Daoy (cell line): ENCODE measurements at regions not wholly inside any gene's neighbourhood (a gene's known extent, or its start where the extent isn't known, plus 50 kb on each side); places are given as distances from the start of the nearest gene placed in this dataset.
A peak's percentile ranks its signal among the peaks of the same experiment; 100 is the strongest.
"Not testable (repeated sequence)": the region's sequence is repeated elsewhere in the genome, so short reads cannot be mapped to it uniquely, and the experiment has no call there.

Experiments
- DNase-seq: peaks from one replicate; pipeline ENCODE4 v3.0.0-alpha.2; 2015; ENCODE audit warnings: low read depth

DNA sequence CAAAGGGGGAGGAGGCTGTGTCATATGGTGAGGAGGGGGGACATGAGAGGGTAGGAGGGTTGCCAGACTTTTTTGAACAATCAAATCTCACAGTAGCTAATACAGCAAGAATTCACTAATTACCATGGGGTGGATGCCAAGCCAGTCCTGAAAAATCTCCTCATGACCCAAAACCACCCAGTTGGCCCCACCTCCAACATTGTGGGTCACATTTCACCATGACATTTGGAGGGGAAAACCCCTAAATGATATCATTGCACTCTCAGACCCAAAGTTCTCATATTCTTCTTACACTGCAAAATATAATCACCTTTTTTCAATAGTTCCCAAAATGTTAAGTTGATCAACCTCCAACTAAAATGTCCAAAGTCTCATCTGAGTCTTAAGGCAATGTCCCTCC lies 666.3 kb downstream of the TMEM121 start:
- DNase-seq: peak; percentile 50

DNA sequence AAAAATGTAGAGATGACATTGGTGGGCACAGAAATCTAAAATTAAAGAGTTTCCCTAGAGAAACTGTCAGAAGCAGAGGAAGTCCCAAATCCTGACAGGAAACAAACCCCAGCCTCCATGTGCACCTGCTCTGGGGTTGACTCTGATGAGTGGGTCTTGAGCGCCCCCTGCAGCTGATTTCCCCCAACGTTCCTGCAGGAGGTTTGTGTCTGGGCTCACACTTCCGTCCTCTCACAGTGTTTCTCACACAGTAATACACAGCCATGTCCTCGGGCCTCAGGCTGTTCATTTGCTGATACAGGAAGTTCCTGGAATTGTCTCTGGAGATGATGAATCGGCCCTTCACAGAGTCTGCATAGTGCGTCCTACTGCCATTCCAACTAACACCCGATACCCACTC lies 670.1 kb downstream of the TMEM121 start:
- peak; percentile 80 for DNase-seq

DNA sequence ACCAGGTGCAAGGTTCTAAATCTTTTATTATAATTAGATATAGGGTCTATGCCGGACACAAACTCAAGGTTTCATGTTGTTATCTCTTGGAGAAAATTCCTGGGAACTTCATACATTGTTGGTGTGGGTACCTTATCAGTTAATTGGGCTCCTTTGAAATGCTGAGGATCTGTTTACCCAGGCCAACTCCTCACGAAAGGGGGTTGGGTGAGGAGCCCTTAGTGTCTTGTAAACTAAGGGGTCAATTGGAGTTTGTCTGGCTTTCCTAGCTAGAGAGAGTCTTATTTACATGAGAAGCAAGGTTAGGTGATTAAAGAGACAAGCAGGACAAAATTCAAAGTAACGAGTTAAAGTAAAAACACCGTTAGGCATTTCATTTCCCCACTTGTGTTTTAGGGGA lies 670.9 kb downstream of the TMEM121 start:
- not testable (repeated sequence) for DNase-seq

- DNase-seq: no peak
Measured at GRCh38 chr14:106199097-106199496, 672.7 kb downstream of the TMEM121 start.

GRCh38 chr14:106200541-106201315 lies 674.3 kb downstream of the TMEM121 start:
- DNase-seq: no peak

DNA sequence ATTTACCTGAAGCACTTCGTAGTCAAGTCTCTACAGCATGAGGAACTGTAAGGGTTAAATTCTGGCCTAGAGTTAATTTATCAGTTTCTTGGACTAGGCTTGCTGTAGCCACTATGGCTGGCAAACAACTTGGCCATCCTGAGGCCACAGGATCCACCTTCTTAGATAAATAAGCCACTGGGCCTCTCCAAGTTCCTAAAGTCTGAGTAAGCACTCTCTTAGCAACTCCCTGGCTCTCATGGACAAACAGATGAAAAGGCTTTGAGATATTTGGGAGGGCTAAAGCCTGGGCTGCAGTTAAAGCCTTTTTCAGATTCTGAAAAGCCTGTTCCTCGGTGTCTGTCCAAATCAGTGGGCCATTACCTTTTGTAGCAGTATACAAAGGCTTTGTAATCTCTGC lies 675.0 kb downstream of the TMEM121 start:
- DNase-seq: peak; percentile 84

DNA sequence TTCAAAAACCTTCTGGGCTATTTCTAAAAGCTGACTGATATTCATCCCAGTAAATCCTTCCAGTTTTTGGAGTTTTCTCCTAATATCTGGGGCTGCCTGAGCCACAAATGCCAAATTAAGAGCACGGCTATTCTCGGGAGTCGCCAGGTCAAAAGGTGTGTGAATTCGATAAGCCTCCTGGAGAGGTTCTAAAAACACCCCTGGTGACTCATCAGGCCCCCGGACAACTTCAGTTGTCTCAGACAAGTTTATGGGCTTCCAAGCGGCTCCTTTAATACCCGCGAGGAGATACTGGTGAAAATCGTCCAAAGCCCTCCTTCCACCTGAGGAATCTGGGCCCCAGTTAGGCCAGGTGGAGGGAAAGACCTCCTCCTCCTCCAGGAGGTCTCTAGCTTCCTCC lies 677.1 kb downstream of the TMEM121 start:
- DNase-seq: peak; percentile 54

DNA sequence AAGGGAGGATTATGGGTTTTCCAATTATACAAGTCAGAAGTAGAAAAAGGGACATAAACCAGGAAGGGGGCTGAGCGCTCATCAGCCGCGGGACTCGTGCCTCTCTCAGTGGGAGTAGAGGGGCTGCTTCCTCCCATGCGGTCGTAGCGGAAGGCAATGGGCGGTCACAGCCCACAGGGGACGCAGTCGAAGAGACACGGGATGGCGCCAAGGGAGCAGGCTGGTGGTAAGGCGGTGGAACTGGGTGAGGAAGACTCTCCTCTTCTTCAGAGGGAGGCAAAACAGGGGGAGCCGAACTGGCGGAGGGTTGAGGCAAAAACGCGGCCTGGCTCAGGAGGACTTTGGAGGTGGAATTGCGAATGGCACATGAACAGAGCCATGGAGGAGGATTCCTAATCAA lies 677.7 kb downstream of the TMEM121 start:
- peak; percentile 82 for DNase-seq

- peak; percentile 87 for DNase-seq
Measured at GRCh38 chr14:106207316-106207715, 680.9 kb downstream of the TMEM121 start.

DNA sequence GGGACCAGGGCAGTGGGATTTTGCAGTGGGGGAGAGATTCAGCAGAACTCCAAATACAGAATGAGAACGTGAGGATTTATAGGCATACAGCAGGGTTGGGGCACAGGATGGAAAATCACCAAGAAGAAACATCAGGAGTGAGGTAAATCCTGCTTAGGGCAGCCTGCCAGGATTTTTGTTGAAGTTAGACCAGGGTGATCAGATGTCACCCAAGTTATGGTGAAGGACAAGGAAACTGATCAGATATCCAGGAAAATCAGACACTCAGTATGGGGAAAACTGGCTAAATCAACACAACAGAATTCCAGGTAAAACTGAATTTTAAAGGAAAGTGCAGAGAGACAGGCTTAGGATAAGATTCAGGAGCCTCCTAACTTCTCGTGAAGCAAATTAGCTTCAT lies 682.4 kb downstream of the TMEM121 start:
- no peak for DNase-seq

DNA sequence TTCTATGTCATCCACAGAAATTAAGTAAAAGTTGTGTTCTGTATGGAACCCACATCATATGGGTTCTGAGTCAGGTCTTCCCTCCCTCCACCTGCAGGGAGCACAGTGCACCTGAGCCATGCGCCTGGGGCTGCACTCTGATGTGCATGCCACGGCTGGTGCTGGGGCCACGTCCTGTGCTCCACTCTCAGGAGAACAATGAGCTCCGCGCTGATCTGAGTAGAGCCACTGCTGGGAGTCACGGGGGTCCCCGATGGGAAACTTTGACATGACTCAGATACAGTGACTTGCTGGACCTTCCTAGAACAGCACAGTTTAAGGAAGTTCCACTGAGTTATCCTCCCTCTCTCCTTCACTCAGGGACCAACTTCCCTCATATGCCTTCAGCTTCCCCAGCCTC lies 683.4 kb downstream of the TMEM121 start:
- no peak for DNase-seq

DNA sequence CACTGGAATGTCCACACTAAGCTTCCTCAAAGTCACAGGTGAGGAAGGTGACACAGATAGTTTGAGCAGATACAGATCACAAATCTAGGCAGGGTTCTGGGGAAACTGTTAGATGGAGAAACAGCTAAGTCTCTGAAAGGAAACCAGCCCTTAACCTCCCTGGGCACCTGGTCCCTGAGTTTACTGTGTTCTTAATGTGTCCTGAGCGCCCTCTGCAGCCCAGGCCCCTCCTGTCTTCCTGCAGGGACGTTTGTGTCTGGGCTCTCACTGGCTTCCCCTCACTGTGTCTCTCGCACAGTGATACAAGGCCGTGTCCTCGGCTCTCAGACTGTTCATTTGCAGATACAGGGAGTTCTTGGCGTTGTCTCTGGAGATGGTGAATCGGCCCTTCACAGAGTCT lies 684.3 kb downstream of the TMEM121 start:
- peak; percentile 73 for DNase-seq

DNA sequence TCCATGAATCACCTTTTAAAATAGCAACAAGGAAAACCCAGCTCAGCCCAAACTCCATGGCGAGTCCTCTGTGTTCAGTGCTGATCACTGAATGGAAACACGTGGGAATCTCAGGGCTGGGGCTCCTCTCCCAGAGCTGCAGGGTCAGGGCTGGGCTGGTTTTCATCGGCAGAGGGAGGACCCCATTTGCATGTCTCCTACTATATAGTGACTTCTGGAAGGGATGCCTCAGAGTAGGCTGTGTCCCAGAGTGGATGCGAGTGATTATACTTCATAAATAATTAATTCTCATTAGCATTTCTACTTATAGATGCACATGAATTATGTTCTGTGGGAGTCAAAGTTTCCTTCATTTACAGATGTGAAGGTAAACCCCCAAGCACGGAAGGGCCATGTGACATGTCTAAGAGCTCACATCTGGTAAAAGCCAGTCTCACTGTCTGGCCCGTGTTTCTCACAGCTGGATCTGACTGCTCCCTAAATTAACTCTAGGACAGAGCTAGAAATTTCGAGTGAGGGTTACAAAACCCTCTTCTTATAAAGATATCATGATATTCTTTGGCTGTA lies 685.0 kb downstream of the TMEM121 start:
- no peak for DNase-seq

DNA sequence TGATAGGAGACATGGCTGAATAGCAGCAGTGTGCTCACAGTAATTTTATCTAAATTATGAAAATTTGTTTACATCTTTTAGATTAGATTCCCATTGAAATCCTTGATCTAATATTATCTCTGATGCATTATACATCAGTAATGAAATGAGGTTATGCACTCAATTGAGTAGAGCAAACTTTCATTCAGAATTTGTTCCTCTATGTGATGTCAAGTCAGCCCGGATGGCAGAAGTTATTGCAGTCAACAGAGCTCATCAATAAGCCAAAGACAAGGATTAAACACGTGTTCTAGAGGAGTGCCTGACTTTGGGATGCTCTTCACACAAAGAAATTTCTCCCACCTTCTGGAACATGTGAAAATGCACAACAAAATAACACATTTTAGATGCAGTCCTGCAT lies 688.8 kb downstream of the TMEM121 start:
- no peak for DNase-seq

- DNase-seq: no peak
Measured at GRCh38 chr14:106216679-106217078, 690.3 kb downstream of the TMEM121 start.

DNA sequence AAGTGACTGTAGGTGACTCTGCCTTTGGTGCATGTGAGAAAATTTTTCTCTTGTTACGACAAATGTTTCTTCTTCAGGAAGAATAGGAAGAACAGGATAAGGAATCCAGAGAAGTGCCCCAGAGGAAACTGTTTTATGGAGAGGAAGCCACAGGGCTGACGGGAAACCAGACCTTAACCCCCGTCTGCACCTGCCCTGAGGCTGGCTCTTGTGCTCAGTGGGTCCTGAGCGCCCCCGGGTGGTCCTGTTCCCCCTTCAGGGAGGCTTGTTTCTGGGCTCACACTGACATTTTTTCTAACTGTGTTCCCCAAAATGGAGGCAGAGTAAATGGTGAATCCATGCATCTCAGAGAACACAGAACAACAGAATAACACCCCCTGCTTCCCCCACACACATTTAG lies 691.8 kb downstream of the TMEM121 start:
- no peak for DNase-seq

DNA sequence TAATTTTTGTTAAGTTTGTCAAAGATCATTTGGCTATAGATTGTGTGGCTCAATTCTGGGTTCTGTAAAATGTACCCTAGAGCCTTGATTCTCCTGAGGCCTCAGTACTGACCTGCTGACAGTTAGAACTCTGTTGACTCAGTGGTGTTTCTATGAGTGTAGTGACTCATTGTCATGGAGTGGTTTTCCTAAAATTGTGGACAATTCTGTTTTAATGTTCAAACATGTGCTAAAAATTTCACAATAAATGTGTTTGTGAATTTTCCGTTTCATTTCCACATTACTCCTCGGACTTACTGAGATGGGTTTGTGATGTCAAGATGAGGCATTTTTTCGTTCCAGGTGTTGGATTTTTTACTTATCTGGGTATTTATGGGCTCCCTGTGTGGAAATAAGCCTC lies 695.9 kb downstream of the TMEM121 start:
- DNase-seq: no peak

GRCh38 chr14:106222731-106223130 lies 696.3 kb downstream of the TMEM121 start:
- no peak for DNase-seq

DNA sequence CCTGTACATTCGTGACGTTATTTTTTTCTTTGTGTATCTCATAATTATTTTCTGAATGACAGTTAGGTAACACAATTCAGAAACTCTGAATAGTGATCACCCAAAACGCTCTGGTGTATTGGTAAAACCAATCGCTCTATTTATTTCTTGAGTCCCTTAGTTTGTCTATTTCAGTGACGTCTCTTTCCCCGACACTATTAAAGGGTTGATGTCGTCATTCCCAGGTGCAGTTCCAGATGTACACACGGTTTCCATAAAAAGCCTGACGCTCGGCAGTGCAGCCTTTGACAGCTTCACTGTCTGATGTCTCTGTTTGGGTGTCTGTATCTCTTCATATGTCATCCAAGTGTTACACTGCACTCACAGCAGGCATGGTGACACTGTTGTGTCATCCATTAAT lies 701.4 kb downstream of the TMEM121 start:
- no peak for DNase-seq

DNA sequence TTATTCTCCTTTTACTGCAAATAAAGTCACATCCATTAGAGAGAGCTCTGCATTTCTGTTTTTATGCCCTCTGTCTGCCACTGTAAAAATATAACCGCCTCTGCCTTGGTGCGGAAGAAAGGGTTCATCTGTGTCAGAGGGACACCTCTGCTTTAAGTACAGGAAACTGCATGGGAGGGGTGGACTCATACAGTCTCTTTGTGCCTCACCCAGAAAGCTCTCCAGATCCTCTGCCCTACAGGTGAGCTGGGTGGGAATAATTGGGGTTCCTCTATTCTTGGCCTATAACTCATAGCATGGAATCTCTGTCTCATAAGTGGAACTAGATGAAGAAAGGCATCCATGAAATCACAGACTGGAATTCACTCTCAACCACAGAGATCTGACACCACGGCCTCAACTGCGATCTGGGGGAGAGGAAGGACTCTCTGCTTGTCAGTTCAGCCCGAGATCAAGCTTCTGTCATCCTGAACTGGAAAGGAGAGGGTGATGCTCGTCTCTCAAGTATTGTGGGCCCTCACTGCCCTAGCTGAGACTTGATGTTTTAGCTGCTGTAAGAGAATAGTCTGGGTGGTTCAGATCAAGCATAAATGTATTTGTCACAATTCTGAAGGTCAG lies 702.3 kb downstream of the TMEM121 start:
- no peak for DNase-seq

- DNase-seq: no peak
Measured at GRCh38 chr14:106230071-106230470, 703.7 kb downstream of the TMEM121 start.

DNA sequence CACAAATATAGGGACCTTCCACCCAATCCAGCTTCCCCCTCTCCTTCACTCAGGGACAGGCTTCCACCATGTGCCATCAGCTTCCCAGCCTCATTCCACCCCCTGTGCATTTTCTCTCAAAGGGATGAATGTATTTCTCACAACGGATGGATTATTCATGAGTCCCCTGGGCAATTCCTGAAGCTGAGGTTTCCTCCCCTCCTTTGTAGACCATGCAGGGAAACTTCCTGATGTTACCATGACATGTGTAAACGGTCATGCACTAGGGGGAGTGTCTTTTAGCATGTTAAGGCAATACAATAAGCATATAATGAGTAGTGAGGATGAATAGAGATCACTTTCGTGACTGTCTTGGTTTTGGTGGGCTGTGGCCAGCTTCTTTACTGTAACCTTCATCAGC lies 706.8 kb downstream of the TMEM121 start:
- DNase-seq: not testable (repeated sequence)

DNA sequence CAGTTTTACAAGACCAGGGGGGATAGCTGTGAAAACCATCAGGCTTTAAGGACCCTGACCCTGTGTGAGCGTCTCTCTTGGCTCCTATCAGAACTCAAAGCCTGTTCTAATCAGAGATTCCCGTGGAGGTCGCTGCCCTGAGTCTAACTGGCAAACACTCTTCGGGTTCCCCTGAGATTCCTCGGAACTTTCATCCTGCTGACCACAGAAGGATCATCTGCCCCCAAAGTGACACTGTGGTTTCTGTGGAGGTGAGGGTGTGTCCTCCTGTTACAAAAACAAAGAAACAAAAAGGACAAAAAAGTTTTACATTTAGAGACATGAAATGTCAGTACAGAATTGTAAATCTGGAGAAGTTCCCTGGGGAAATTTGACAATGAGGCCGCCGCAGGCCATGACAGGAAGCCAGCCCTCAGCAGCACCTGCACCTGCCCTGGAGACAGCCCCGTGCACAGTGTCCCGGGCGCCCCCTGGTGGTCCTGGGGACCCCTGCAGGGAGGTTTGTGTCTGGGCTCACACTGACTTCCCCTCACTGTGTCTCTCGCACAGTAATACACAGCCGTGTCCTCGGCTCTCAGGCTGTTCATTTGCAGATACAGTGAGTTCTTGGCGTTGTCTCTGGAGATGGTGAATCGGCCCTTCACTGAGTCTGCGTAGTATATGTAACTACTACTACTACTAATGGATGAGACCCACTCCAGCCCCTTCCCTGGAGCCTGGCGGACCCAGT lies 708.3 kb downstream of the TMEM121 start:
- not testable (repeated sequence) for DNase-seq
